GM23338 (cell line): ENCODE measurements at regions not wholly inside any gene's neighbourhood (a gene's known extent, or its start where the extent isn't known, plus 50 kb on each side); places are given as distances from the start of the nearest gene placed in this dataset.

Source experiments
- ATAC-seq: fragments of 200-7000 bp; cut with Tn5 transposase; 3 replicates; pipeline ENCODE4 v1.9.1; 2020
- DNase-seq: peaks from one replicate; pipeline ENCODE4 v3.0.0-alpha.2; 2015; ENCODE audit warnings: low spot score
- H2AFZ ChIP-seq: fragments of 200-600 bp; sonication (generic); 2 replicates; pipeline ENCODE4 v1.8.0; 2016; ENCODE audit warnings: antibody characterized with exemption, mild to moderate bottlenecking, moderate library complexity
- H3F3A ChIP-seq: fragments of 200-600 bp; sonication (generic); replicated peaks from 2 replicates; pipeline ENCODE4 v1.8.0; 2017; ENCODE audit warnings: antibody characterized with exemption, mixed run types, low read depth
- H3K27ac ChIP-seq: fragments of 200-600 bp; sonication (generic); 2 replicates; pipeline ENCODE4 v1.6.1; 2016; ENCODE audit warnings: low read depth
- H3K27me3 ChIP-seq: fragments of 200-600 bp; sonication (generic); 2 replicates; pipeline ENCODE4 v1.8.0; 2016; ENCODE audit warnings: mild to moderate bottlenecking, mixed run types, moderate library complexity; ENCODE audit not compliant: insufficient read depth
- H3K36me3 ChIP-seq: fragments of 200-600 bp; sonication (generic); 2 replicates; pipeline ENCODE4 v1.8.0; 2016; ENCODE audit warnings: mild to moderate bottlenecking; ENCODE audit not compliant: insufficient read depth
- H3K4me1 ChIP-seq: fragments of 200-600 bp; sonication (generic); 2 replicates; pipeline ENCODE4 v1.8.0; 2016; ENCODE audit warnings: mild to moderate bottlenecking, moderate library complexity; ENCODE audit not compliant: insufficient read depth
- H3K4me2 ChIP-seq: fragments of 200-600 bp; sonication (generic); 2 replicates; pipeline ENCODE4 v1.7.1; 2017; ENCODE audit warnings: mixed run types
- H3K4me3 ChIP-seq: fragments of 200-600 bp; sonication (generic); 2 replicates; pipeline ENCODE4 v1.6.1; 2016; ENCODE audit warnings: mixed run types
- H3K79me2 ChIP-seq: fragments of 200-600 bp; sonication (generic); replicated peaks from 2 replicates; pipeline ENCODE4 v1.8.0; 2017; ENCODE audit warnings: mild to moderate bottlenecking; ENCODE audit not compliant: insufficient read depth
- H3K9me2 ChIP-seq: fragments of 200-600 bp; sonication (generic); 2 replicates; pipeline ENCODE4 v1.8.0; 2017; ENCODE audit not compliant: insufficient read depth
- H4K20me1 ChIP-seq: fragments of 200-600 bp; sonication (generic); replicated peaks from 2 replicates; pipeline ENCODE4 v1.8.0; 2017; ENCODE audit warnings: mild to moderate bottlenecking; ENCODE audit not compliant: insufficient read depth
- H3K27ac Mint-ChIP-seq: 2 replicates; pipeline ENCODE4 v1.8.0; 2020; ENCODE audit warnings: inconsistent platforms, mild to moderate bottlenecking, moderate library complexity, mixed read lengths
- H3K27me3 Mint-ChIP-seq: 3 replicates; pipeline ENCODE4 v1.8.0; 2022; ENCODE audit warnings: low read depth, mild to moderate bottlenecking, moderate library complexity, mixed read lengths, inconsistent platforms; ENCODE audit not compliant: insufficient read depth, poor library complexity
- H3K36me3 Mint-ChIP-seq: 3 replicates; pipeline ENCODE4 v1.8.0; 2021; ENCODE audit warnings: low read depth, mild to moderate bottlenecking, inconsistent platforms, moderate library complexity, mixed read lengths
- H3K4me1 Mint-ChIP-seq: 3 replicates; pipeline ENCODE4 v1.8.0; 2020; ENCODE audit warnings: mild to moderate bottlenecking, inconsistent platforms, mixed read lengths
- H3K4me3 Mint-ChIP-seq: 3 replicates; pipeline ENCODE4 v1.8.0; 2021; ENCODE audit warnings: moderate library complexity, mild to moderate bottlenecking, inconsistent platforms, mixed read lengths
- H3K9me3 Mint-ChIP-seq: 3 replicates; pipeline ENCODE4 v1.8.0; 2020; ENCODE audit warnings: moderate library complexity, mild to moderate bottlenecking, inconsistent platforms, mixed read lengths
- CTCF ChIP-seq, 2 experiments: fragments of 200-600 bp in 1 of 2; sonication (generic) in 1 of 2; conservative IDR thresholded peaks; 2 replicates each; pipeline versions ENCODE4 v1.5.1 to v1.6.1; 2016 to 2017; ENCODE audit warnings: antibody characterized with exemption in 2 of 2, low read depth in 2 of 2, mild to moderate bottlenecking in 2 of 2, moderate library complexity in 1 of 2
- EZH2phosphoT487 ChIP-seq: fragments of 200-600 bp; sonication (generic); IDR thresholded peaks from one replicate; pipeline ENCODE4 v1.8.1; 2018; ENCODE audit warnings: antibody characterized with exemption; ENCODE audit not compliant: unreplicated experiment
- NANOG ChIP-seq: IDR thresholded peaks from 2 replicates; pipeline ENCODE4 v1.6.1; 2016; ENCODE audit warnings: antibody characterized with exemption, borderline replicate concordance
- POLR2AphosphoS5 ChIP-seq: IDR thresholded peaks from 2 replicates; pipeline ENCODE4 v1.6.1; 2016; ENCODE audit warnings: antibody characterized with exemption, low read depth
- ZNF462 ChIP-seq: fragments of 250-450 bp; sonication (Bioruptor Pico); IDR thresholded peaks from 2 replicates; pipeline ENCODE4 v1.5.0; 2020; ENCODE audit warnings: mild to moderate bottlenecking, moderate library complexity

GRCh38 chr4:147009875-147010274 lies 64.2 kb upstream of the TTC29 start:
- Histone ChIP-seq H3K4me1 (peaks cover 29% of the 10 kb centered on the region), H2AFZ (no peak overlapping the region), H3K79me2 (no peaks in the 10 kb centered on the region), H3K9me2 (no peaks in the 10 kb centered on the region), H3K36me3 (no peaks in the 10 kb centered on the region), H3F3A (no peaks in the 10 kb centered on the region), H3K4me3 (no peak overlapping the region), H4K20me1 (no peaks in the 10 kb centered on the region), H3K27ac (no peak overlapping the region), H3K27me3 (no peaks in the 10 kb centered on the region), H3K4me2 (no peak overlapping the region)
- no peak overlapping the region for H3K4me3 Mint-ChIP-seq
- DNase-seq (no peak), ATAC-seq (no peak)
- H3K27ac Mint-ChIP-seq, result no peak overlapping the region
- TF ChIP-seq NANOG (no peak), POLR2AphosphoS5 (no peak), EZH2phosphoT487 (no peak), ZNF462 (CRISPR knock-in tag) (no peak), CTCF (conservative IDR thresholded peaks at IDR 0.05; ENCODE audit: low read depth in 2 of 2) (no peak)
- H3K27me3 Mint-ChIP-seq, result no peaks in the 10 kb centered on the region
- H3K36me3 Mint-ChIP-seq, result no peaks in the 10 kb centered on the region
- H3K9me3 Mint-ChIP-seq, result no peaks in the 10 kb centered on the region
- H3K4me1 Mint-ChIP-seq, result peaks cover 32% of the 10 kb centered on the region
